ENCODE measurements at regions not wholly inside any gene's neighbourhood (a gene's known extent, or its start where the extent isn't known, plus 50 kb on each side); places are given as distances from the start of the nearest gene placed in this dataset.

DNA sequence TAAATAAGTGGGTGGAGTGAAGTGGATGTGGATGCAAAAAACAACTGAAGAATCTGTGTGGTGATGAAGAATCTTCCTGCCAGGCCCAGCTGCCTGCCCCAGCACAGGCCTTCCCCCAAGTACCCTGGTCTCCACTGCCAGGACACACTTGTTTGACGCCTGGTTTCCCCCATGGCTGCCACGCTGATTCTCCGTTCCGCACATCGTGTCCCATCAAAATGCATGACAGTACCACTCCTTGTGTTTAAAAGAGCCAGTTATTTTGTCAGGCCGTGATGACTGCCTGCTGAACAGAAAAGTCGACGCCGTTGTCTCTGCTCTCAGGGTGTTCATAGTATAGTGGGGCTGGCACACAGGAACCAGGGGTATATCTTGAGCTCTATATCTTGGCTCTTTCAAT is 50.3 kb upstream of the KYNU start:
- TF ChIP-seq, protein P1, sequence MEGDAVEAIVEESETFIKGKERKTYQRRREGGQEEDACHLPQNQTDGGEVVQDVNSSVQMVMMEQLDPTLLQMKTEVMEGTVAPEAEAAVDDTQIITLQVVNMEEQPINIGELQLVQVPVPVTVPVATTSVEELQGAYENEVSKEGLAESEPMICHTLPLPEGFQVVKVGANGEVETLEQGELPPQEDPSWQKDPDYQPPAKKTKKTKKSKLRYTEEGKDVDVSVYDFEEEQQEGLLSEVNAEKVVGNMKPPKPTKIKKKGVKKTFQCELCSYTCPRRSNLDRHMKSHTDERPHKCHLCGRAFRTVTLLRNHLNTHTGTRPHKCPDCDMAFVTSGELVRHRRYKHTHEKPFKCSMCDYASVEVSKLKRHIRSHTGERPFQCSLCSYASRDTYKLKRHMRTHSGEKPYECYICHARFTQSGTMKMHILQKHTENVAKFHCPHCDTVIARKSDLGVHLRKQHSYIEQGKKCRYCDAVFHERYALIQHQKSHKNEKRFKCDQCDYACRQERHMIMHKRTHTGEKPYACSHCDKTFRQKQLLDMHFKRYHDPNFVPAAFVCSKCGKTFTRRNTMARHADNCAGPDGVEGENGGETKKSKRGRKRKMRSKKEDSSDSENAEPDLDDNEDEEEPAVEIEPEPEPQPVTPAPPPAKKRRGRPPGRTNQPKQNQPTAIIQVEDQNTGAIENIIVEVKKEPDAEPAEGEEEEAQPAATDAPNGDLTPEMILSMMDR (conservative IDR thresholded peaks at IDR 0.05 in 1 of 2, IDR thresholded peaks at IDR 0.05 in 1 of 2; ENCODE audit: extremely low read depth in 1 of 2, insufficient read depth in 1 of 2, low read depth in 1 of 2, low read length in 2 of 2) = no peak
- TF ChIP-seq EZH2 (IDR thresholded peaks at IDR 0.05; ENCODE audit: borderline replicate concordance, low read length) = no peak
